GM19351 (cell line): ENCODE measurements at regions not wholly inside any gene's neighbourhood (a gene's known extent, or its start where the extent isn't known, plus 50 kb on each side); places are given as distances from the start of the nearest gene placed in this dataset.

Experiments used
- ATAC-seq: cut with Tn5 transposase; IDR thresholded peaks from one replicate; pipeline ENCODE4 v1.9.1; 2021; ENCODE audit warnings: mild to moderate bottlenecking, moderate library complexity; ENCODE audit not compliant: unreplicated experiment

DNA sequence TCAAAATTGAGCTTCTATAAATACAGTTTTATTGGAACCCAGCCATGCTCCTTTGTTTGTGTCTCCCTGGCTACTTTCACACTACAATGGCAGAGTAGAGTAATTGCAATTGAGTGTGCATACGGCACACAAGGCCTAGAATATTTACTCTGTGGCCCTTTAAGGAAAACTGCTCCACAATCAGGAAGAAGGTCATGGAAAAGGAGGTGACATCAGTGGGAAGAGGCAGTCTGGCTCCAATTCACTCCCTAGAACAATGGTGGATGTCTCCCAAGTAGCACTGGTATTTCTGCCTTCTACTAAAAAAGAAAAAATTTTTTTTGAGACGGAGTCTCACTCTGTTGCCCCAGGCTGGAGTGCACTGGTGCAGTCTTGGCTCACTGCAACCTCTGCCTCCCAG lies 51.3 kb downstream of the KRTAP19-8 start:
- no peak for ATAC-seq

DNA sequence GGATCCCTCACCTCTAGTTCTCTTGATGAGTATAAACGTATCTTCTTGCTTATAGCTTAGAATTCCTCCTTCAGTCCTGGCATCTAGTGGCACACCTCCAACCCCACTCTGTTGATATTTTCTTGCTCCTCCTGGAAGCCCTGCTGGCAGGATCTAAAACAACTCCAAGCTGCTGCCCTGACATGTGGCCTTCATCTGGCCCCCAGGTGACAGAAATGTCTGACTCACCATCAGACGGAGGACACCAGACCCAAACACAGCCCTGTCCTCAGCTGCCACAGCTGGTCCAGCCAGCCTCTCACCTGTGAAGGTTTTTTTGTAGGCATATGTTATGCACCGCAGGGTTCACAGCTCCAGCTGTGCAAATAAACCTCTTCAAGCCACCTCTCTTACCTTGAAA lies 53.4 kb downstream of the KRTAP19-8 start:
- ATAC-seq, result no peak

GRCh38 chr21:30981403-30981802 lies 56.9 kb downstream of the KRTAP19-8 start:
- ATAC-seq, result peak; percentile 59

DNA sequence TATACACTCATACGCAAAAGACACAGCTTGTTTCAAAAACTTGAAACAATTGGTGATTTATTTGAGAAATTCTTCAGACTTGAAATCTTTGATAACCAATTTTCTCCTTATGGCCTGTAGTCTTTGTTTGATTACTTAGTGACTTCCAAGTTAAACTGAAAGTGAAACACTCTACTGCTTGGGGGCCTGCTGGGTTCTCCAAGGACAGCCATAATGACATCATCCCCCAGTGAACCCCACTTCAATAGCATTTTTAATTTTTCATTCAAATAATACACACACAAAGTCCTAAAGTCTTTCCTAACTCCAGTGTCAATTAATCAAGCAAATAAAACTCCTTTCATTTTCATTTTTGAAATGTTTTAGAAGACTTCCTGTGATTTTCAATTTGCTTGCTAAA lies 59.2 kb downstream of the KRTAP19-8 start:
- peak; percentile 63 for ATAC-seq

GRCh38 chr21:30964283-30964682 lies 74.0 kb downstream of the KRTAP19-8 start:
- ATAC-seq, result no peak

DNA sequence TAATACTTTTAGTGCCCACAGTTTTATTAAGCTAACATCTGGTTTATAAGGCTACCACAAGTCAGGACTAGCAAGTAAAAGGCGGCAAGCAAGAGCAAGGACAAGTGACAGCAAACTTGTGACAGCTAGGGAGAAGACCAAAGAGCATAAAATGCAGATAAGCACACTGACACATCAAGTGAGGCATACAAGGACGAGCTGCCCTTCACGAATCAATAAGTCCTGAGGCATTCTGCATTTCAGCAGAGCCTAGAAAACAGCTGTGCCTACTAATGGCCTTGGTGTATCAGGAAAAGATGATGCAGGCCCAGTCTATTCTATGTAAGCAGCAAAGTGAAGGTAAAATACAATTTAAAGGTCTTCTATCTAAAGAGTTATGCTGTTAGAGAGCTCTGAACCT lies 74.8 kb downstream of the KRTAP19-8 start:
- ATAC-seq, result no peak

GRCh38 chr21:30962013-30962412 lies 76.3 kb downstream of the KRTAP19-8 start:
- ATAC-seq, result no peak

- no peak for ATAC-seq
Observed at GRCh38 chr21:30958741-30959140, 77.4 kb upstream of the KRTAP11-1 start.

DNA sequence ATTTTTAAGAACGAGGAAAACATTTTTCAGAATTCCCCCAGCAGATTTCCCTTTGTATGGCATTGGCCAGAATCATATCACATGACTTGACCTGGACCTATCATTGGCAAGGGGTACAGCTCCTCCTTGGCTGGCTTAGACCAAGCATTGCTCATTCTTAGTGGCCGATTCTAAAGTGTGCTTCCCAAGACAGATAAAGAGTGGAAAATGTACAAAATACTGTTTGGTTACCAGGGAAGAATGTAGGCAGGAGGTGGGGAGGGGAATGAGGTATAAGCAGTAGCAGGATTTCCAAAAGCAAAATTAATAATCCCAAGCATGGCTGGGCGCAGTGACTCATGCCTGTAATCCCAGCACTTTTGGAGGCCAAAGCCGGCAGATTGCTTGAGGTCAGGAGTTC lies 75.6 kb upstream of the KRTAP11-1 start:
- ATAC-seq, result no peak

DNA sequence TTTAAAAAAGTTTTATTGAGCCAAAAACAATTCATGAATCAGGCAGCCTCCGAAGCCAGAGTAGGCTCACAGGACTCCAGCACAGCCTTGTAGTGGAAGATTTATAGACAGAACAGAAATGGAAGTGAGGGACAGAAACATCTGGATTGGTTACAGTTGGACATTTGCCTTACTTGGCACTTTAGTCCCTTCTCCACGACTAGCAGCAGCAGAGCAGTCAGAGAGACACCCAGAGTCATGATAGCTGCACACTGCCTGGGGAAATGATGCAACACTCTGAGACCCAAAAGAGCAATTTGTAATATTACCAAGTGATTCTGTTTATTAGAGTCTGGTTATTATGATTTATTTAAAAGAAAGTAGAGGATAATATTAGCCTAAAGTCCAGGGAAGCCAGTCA lies 72.2 kb upstream of the KRTAP11-1 start:
- no peak for ATAC-seq

DNA sequence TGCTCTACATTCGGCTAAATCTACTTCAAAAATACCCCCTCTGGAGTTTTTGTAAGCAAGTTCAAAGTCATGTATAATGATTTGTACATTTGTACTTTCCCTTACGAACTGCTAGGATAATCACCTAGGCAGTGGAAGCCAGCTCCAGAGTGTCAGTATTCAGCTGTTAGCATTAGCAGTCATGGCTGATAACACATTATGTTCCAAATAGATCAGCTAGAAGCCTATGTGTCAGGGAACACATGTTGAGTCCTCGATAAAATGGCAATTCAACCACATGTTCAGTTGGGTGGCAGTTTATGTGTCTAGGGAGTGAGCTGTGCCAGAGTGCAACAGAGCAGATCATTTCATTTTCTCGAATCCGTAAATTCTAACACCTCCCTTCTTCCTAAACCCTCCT lies 65.8 kb upstream of the KRTAP11-1 start:
- ATAC-seq, result no peak

GRCh38 chr21:30943920-30944319 lies 62.5 kb upstream of the KRTAP11-1 start:
- ATAC-seq, result no peak

- ATAC-seq, result no peak
Observed at GRCh38 chr21:30943243-30943642, 61.9 kb upstream of the KRTAP11-1 start.

DNA sequence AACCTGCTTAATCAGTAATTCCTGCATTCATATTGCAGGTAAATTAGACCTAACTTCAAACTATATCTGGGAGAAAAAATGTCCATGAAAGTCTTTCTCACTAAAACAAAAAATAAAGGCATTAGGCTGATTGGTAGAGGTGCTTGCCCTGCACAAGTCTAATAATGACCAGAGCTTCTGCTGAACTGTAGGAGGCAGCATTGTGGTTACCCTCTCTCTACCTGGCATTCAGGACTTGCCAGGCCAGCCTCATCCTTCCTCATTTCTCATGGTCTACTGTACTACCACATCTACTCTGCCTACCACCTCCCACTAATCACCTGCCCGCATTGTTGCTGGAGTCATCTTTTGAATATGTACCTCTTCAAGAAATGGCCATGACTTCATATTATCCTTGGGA lies 60.8 kb upstream of the KRTAP11-1 start:
- no peak for ATAC-seq

DNA sequence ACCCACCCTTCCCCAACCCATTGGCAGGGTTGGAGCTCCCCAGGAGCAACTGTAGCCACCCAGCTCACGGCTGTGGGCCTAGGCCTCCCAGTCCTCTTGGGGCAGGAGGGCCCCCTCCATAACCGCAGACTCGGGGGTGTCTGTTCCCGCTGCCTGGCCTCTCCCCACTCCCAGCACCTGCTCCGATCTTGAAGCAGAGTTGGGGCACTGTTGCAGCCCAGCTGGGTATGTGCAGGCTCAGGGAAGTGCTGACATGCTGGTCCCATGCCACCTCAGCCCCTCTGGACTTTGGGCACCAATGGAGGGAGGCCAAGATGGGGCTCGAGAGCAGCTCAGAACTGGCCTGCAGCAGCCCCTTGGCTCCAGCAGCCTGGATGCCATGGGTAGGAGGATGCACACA lies 54.8 kb upstream of the KRTAP11-1 start:
- no peak for ATAC-seq

DNA sequence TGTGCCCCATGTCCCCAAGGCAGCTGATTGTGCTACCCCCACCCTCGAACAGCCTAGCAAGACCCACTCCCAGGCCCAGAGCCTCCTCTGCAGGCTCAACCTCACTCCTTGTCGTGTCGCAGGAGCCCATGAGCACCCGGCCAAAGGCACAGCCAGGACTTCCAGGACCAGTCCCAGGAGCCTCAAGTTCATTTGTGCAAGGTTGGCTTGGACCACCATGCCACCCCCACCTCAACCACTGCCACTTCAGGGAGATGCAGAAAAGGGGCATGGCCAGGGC lies 54.4 kb upstream of the KRTAP11-1 start:
- no peak for ATAC-seq

DNA sequence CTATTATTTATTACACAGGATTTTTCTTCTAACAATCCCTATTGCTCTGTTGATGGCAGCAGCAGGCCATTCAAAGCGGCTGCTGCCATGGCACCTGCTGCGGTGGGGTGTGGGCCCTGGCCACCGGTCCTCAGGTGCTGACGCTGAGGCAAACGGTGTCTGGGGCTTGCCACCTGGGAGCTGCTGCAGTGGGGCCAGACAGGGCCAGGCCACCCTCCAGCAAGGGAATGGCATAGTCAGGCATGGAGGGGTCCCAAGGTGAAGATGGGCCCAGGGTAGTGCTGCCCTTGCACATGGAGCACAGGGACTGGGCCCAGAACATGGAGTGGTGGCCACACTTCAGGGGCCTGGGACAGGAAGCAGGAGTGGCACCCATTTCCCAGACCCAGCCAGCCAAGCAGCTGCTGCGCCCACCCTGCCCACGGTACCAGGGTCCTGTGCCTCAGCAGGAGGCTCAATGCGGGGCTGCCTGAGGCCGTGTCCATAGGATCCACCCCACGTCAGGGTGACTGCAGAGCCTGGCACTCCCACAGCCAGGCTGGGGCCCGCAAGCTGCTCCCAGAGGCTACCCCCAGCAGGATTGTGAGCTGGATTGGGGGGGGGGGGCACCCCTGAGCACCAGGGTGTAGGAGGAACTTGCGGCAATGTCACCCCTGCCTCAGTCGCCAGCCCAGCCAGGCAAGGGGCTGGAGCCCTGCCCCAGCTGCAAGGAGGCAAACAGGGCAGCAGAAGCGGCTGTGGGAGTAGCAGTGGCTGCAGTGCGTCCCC lies 53.9 kb upstream of the KRTAP11-1 start:
- ATAC-seq, result no peak

GRCh38 chr21:30932686-30933085 lies 51.3 kb upstream of the KRTAP11-1 start:
- no peak for ATAC-seq
